ENCODE measurements at regions not wholly inside any gene's neighbourhood (a gene's known extent, or its start where the extent isn't known, plus 50 kb on each side); places are given as distances from the start of the nearest gene placed in this dataset.
"Not testable (repeated sequence)": the region's sequence is repeated elsewhere in the genome, so short reads cannot be mapped to it uniquely, and the experiment has no call there.

DNA sequence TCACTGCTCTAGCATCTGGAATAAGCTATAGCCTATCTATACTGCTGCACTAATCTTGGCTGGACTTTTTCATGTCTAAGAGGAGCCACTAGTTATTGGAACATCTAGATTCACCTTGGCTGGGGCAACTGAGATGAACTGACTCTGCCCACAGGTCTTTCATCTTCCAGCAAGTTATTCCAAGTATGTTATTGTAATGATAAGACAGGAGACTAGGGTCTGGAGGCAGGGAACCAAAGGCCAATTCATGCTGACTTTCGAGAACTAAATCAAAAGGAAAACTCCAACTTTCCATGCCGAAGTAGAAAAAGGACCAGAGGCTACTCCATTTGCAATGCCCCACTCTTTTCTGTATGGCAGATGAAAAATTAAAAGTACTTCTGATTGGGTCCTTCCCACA, 1243.0 kb upstream of the RAG2 start:
- H3K36me3 ChIP-seq (ENCODE audit: control insufficient read depth in 1 of 2, insufficient read depth in 2 of 2, low read length in 2 of 2), result no peaks in the 10 kb centered on the region
- H3K4me1 ChIP-seq (ENCODE audit: control insufficient read depth in 1 of 2, insufficient read depth in 2 of 2, low read length in 2 of 2), result no peaks in the 10 kb centered on the region
- no peak overlapping the region for H2AFZ ChIP-seq (ENCODE audit: low read depth, low read length, poor library complexity, severe bottlenecking)
- TF ChIP-seq, protein P1, sequence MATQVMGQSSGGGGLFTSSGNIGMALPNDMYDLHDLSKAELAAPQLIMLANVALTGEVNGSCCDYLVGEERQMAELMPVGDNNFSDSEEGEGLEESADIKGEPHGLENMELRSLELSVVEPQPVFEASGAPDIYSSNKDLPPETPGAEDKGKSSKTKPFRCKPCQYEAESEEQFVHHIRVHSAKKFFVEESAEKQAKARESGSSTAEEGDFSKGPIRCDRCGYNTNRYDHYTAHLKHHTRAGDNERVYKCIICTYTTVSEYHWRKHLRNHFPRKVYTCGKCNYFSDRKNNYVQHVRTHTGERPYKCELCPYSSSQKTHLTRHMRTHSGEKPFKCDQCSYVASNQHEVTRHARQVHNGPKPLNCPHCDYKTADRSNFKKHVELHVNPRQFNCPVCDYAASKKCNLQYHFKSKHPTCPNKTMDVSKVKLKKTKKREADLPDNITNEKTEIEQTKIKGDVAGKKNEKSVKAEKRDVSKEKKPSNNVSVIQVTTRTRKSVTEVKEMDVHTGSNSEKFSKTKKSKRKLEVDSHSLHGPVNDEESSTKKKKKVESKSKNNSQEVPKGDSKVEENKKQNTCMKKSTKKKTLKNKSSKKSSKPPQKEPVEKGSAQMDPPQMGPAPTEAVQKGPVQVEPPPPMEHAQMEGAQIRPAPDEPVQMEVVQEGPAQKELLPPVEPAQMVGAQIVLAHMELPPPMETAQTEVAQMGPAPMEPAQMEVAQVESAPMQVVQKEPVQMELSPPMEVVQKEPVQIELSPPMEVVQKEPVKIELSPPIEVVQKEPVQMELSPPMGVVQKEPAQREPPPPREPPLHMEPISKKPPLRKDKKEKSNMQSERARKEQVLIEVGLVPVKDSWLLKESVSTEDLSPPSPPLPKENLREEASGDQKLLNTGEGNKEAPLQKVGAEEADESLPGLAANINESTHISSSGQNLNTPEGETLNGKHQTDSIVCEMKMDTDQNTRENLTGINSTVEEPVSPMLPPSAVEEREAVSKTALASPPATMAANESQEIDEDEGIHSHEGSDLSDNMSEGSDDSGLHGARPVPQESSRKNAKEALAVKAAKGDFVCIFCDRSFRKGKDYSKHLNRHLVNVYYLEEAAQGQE (IDR thresholded peaks at IDR 0.05; ENCODE audit: low read depth), result no peak
- TF ChIP-seq, protein P2, sequence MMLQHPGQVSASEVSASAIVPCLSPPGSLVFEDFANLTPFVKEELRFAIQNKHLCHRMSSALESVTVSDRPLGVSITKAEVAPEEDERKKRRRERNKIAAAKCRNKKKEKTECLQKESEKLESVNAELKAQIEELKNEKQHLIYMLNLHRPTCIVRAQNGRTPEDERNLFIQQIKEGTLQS (IDR thresholded peaks at IDR 0.05), result no peak
- no peak for TF ChIP-seq EGR1 (IDR thresholded peaks at IDR 0.05; ENCODE audit: low read depth)
- TF ChIP-seq SRF (IDR thresholded peaks at IDR 0.05; ENCODE audit: low read depth), result no peak
- no peak for TF ChIP-seq YY1 (IDR thresholded peaks at IDR 0.05; ENCODE audit: extremely low read depth, insufficient replicate concordance, low read depth, low read length)
- no peak for TF ChIP-seq FOSL1 (IDR thresholded peaks at IDR 0.05; ENCODE audit: low read depth)
- TF ChIP-seq ELF1 (IDR thresholded peaks at IDR 0.05; ENCODE audit: borderline replicate concordance, low read depth), result no peak
- TF ChIP-seq ZFX (IDR thresholded peaks at IDR 0.05), result no peak
- TF ChIP-seq TCF7L2 (IDR thresholded peaks at IDR 0.05; ENCODE audit: borderline replicate concordance, extremely low read depth, insufficient read depth, insufficient read length), result no peak
- no peak for TF ChIP-seq JUND (IDR thresholded peaks at IDR 0.05)
- TF ChIP-seq, protein P3, sequence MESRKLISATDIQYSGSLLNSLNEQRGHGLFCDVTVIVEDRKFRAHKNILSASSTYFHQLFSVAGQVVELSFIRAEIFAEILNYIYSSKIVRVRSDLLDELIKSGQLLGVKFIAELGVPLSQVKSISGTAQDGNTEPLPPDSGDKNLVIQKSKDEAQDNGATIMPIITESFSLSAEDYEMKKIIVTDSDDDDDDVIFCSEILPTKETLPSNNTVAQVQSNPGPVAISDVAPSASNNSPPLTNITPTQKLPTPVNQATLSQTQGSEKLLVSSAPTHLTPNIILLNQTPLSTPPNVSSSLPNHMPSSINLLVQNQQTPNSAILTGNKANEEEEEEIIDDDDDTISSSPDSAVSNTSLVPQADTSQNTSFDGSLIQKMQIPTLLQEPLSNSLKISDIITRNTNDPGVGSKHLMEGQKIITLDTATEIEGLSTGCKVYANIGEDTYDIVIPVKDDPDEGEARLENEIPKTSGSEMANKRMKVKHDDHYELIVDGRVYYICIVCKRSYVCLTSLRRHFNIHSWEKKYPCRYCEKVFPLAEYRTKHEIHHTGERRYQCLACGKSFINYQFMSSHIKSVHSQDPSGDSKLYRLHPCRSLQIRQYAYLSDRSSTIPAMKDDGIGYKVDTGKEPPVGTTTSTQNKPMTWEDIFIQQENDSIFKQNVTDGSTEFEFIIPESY (IDR thresholded peaks at IDR 0.05; ENCODE audit: extremely low read depth, insufficient replicate concordance, low read length), result no peak
- TF ChIP-seq SIN3A (IDR thresholded peaks at IDR 0.05; ENCODE audit: low read depth), result no peak
- TF ChIP-seq POLR2AphosphoS5 (IDR thresholded peaks at IDR 0.05; ENCODE audit: low read depth, low read length), result no peak
- TF ChIP-seq CBX3 (IDR thresholded peaks at IDR 0.05; ENCODE audit: low read depth), result no peak
- no peak for TF ChIP-seq RAD21 (IDR thresholded peaks at IDR 0.05; ENCODE audit: low read depth)
- TF ChIP-seq POLR2A (IDR thresholded peaks at IDR 0.05; ENCODE audit: borderline replicate concordance, extremely low read depth, insufficient read depth, insufficient read length), result no peak
- no peak for TF ChIP-seq ZNF274 (IDR thresholded peaks at IDR 0.05; ENCODE audit: low read depth, low read length)
- ChIA-PET CTCF (no interaction called here), POLR2A (no interaction called here), RAD21 (ENCODE audit: low non-redundant PET in 1 of 2, low total read pairs in 2 of 2, uncharacterized antibody in 2 of 2, unreplicated experiment in 2 of 2) (no interaction called here)
- no peaks in the 10 kb centered on the region for H3K9me2 ChIP-seq (ENCODE audit: insufficient read depth)
- H3K79me2 ChIP-seq (ENCODE audit: insufficient read depth, low read length), result no peaks in the 10 kb centered on the region
- BruUV-seq (replicated peaks), result no TSS peak
- no peak overlapping the region for H3K9ac ChIP-seq (ENCODE audit: low read length)
- H3K27ac ChIP-seq (ENCODE audit: low read depth, low read length), result no peak overlapping the region
- H3K4me3 ChIP-seq (replicated peaks in 1 of 2; ENCODE audit: low read depth in 1 of 2, low read length in 2 of 2), result no peak overlapping the region
- ATAC-seq (no peak), DNase-seq (ENCODE audit: low read depth, low spot score) (no peak)
- H3K9me3 ChIP-seq (ENCODE audit: control insufficient read depth in 1 of 2, insufficient read depth in 1 of 2, low read depth in 1 of 2, low read length in 2 of 2), result peaks cover 13% of the 10 kb centered on the region in 2 experiments; a peak in 2 of 4 replicates
- no peaks in the 10 kb centered on the region for H3K27me3 ChIP-seq (ENCODE audit: insufficient read depth, low read length)
- no peak overlapping the region for H3K4me2 ChIP-seq (ENCODE audit: low read length)
- intact Hi-C loops (cut with micrococcal nuclease), result no loop called here
- no peaks in the 10 kb centered on the region for H4K20me1 ChIP-seq (ENCODE audit: insufficient read depth)

DNA sequence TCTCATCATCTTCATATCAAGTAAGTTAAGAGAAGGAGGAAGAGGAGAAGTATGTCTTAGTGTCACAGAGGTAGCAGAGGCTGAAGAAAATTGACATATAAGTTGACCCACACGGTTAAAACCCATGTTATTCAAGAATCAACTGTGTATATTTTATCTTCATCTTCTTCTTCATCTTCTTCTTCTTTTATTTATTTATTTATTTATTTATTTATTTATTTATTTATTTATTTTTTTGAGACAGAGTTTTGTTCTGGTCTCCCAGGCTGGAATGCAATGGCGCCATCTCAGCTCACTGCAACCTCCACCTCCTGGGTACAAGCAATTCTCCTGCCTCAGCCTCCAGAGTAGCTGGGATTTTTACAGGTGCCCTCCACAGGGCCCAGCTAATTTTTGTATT, 1242.3 kb upstream of the RAG2 start:
- H3K36me3 ChIP-seq (ENCODE audit: control insufficient read depth in 1 of 2, insufficient read depth in 2 of 2, low read length in 2 of 2); intact Hi-C loops (cut with micrococcal nuclease); ATAC-seq; H2AFZ ChIP-seq (ENCODE audit: low read depth, low read length, poor library complexity, severe bottlenecking); POLR2A ChIA-PET; DNase-seq (ENCODE audit: low read depth, low spot score); H3K79me2 ChIP-seq (ENCODE audit: insufficient read depth, low read length); CTCF ChIA-PET; H3K9ac ChIP-seq (ENCODE audit: low read length); H3K9me2 ChIP-seq (ENCODE audit: insufficient read depth); H3K4me2 ChIP-seq (ENCODE audit: low read length); H3K27me3 ChIP-seq (ENCODE audit: insufficient read depth, low read length); H4K20me1 ChIP-seq (ENCODE audit: insufficient read depth); H3K4me1 ChIP-seq (ENCODE audit: control insufficient read depth in 1 of 2, insufficient read depth in 2 of 2, low read length in 2 of 2); H3K4me3 ChIP-seq (replicated peaks in 1 of 2; ENCODE audit: low read depth in 1 of 2, low read length in 2 of 2); H3K27ac ChIP-seq (ENCODE audit: low read depth, low read length); RAD21 ChIA-PET (ENCODE audit: low non-redundant PET in 1 of 2, low total read pairs in 2 of 2, uncharacterized antibody in 2 of 2, unreplicated experiment in 2 of 2); BruUV-seq (replicated peaks): not testable (repeated sequence)
- H3K9me3 ChIP-seq (ENCODE audit: control insufficient read depth in 1 of 2, insufficient read depth in 1 of 2, low read depth in 1 of 2, low read length in 2 of 2), result peaks cover 12 to 13% of the 10 kb centered on the region in 2 experiments; a peak in 2 of 4 replicates
